ENCODE measurements at regions not wholly inside any gene's neighbourhood (a gene's known extent, or its start where the extent isn't known, plus 50 kb on each side); places are given as distances from the start of the nearest gene placed in this dataset.

- TF ChIP-seq CTCF (conservative IDR thresholded peaks at IDR 0.05; ENCODE audit: control insufficient read depth, insufficient read depth, low read depth, low read length): no peak
- no peak for DNase-seq (ENCODE audit: low read depth)
- no peak overlapping the region for H3K4me3 ChIP-seq (ENCODE audit: control insufficient read depth, low read depth, low read length)
Observed at GRCh38 chr4:111718763-111719559, 426.3 kb upstream of the FAM241A start.

GRCh38 chr4:111720866-111721265 is 424.4 kb upstream of the FAM241A start:
- no peak for DNase-seq (ENCODE audit: low read depth)
- no peak overlapping the region for H3K4me3 ChIP-seq (ENCODE audit: control insufficient read depth, low read depth, low read length)
- no peak for TF ChIP-seq CTCF (conservative IDR thresholded peaks at IDR 0.05; ENCODE audit: control insufficient read depth, insufficient read depth, low read depth, low read length)

GRCh38 chr4:111722213-111722720 is 423.0 kb upstream of the FAM241A start:
- no peak overlapping the region for H3K4me3 ChIP-seq (ENCODE audit: control insufficient read depth, low read depth, low read length)
- no peak for DNase-seq (ENCODE audit: low read depth)
- no peak for TF ChIP-seq CTCF (conservative IDR thresholded peaks at IDR 0.05; ENCODE audit: control insufficient read depth, insufficient read depth, low read depth, low read length)

- no peak overlapping the region for H3K4me3 ChIP-seq (ENCODE audit: control insufficient read depth, low read depth, low read length)
- no peak for TF ChIP-seq CTCF (conservative IDR thresholded peaks at IDR 0.05; ENCODE audit: control insufficient read depth, insufficient read depth, low read depth, low read length)
- no peak for DNase-seq (ENCODE audit: low read depth)
Observed at GRCh38 chr4:111736516-111736915, 408.7 kb upstream of the FAM241A start.

- H3K4me3 ChIP-seq (ENCODE audit: control insufficient read depth, low read depth, low read length): no peak overlapping the region
- no peak for TF ChIP-seq CTCF (conservative IDR thresholded peaks at IDR 0.05; ENCODE audit: control insufficient read depth, insufficient read depth, low read depth, low read length)
- no peak for DNase-seq (ENCODE audit: low read depth)
Observed at GRCh38 chr4:111744847-111745246, 400.4 kb upstream of the FAM241A start.

- no peak for DNase-seq (ENCODE audit: low read depth)
- TF ChIP-seq CTCF (conservative IDR thresholded peaks at IDR 0.05; ENCODE audit: control insufficient read depth, insufficient read depth, low read depth, low read length): no peak
- H3K4me3 ChIP-seq (ENCODE audit: control insufficient read depth, low read depth, low read length): no peak overlapping the region
Observed at GRCh38 chr4:111748157-111748556, 397.1 kb upstream of the FAM241A start.

Measured in fibroblast of mammary gland (primary cell).